ENCODE measurements at regions not wholly inside any gene's neighbourhood (a gene's known extent, or its start where the extent isn't known, plus 50 kb on each side); places are given as distances from the start of the nearest gene placed in this dataset.

- DNase-seq, result no peak
- no peaks in the 10 kb centered on the region for H3K9me3 ChIP-seq
- intact Hi-C loops (cut with DNase I), result no loop called here
- H3K27me3 ChIP-seq, result no peaks in the 10 kb centered on the region
- H3K27ac ChIP-seq, result no peak overlapping the region
- no peak overlapping the region for H3K4me3 ChIP-seq
- WGBS, 2 donors, result 80 to 86% methylated on average over 2 of the region's 2 CpGs
- H3K4me1 ChIP-seq, result no peaks in the 10 kb centered on the region
- H3K36me3 ChIP-seq, result no peaks in the 10 kb centered on the region
- TF ChIP-seq EP300 (IDR thresholded peaks at IDR 0.05), result no peak
- TF ChIP-seq CTCF (IDR thresholded peaks at IDR 0.05), result no peak
- no peak for TF ChIP-seq POLR2AphosphoS5 (IDR thresholded peaks at IDR 0.05)
- TF ChIP-seq POLR2A (IDR thresholded peaks at IDR 0.05), result no peak
Measured at GRCh38 chr14:85276979-85277228, 253.0 kb upstream of the FLRT2 start.

- intact Hi-C loops (cut with DNase I), result no loop called here
- Histone ChIP-seq H3K36me3 (no peaks in the 10 kb centered on the region), H3K27ac (no peak overlapping the region), H3K9me3 (no peaks in the 10 kb centered on the region), H3K4me1 (no peaks in the 10 kb centered on the region), H3K27me3 (no peaks in the 10 kb centered on the region), H3K4me3 (no peak overlapping the region)
- no peak for DNase-seq
- WGBS, 2 donors, result 97 to 98% methylated on average over 1 of the region's 1 CpG
- TF ChIP-seq POLR2A (IDR thresholded peaks at IDR 0.05), result no peak
Measured at GRCh38 chr14:85279407-85279806, 250.5 kb upstream of the FLRT2 start.

GRCh38 chr14:85280074-85280473 lies 249.9 kb upstream of the FLRT2 start:
- H3K27ac ChIP-seq, result no peak overlapping the region
- no peak overlapping the region for H3K4me3 ChIP-seq
- no peaks in the 10 kb centered on the region for H3K27me3 ChIP-seq
- WGBS, 2 donors, result 79 to 88% methylated on average over 2 of the region's 2 CpGs
- no peaks in the 10 kb centered on the region for H3K9me3 ChIP-seq
- DNase-seq, result no peak
- H3K4me1 ChIP-seq, result no peaks in the 10 kb centered on the region
- intact Hi-C loops (cut with DNase I), result no loop called here
- no peak for TF ChIP-seq EP300 (IDR thresholded peaks at IDR 0.05)
- TF ChIP-seq CTCF (IDR thresholded peaks at IDR 0.05), result no peak
- TF ChIP-seq POLR2A (IDR thresholded peaks at IDR 0.05), result no peak
- TF ChIP-seq POLR2AphosphoS5 (IDR thresholded peaks at IDR 0.05), result no peak
- H3K36me3 ChIP-seq, result no peaks in the 10 kb centered on the region

GRCh38 chr14:85281921-85282320 lies 248.0 kb upstream of the FLRT2 start:
- Histone ChIP-seq H3K27me3 (no peaks in the 10 kb centered on the region), H3K9me3 (no peaks in the 10 kb centered on the region), H3K4me1 (no peaks in the 10 kb centered on the region), H3K36me3 (no peaks in the 10 kb centered on the region), H3K4me3 (no peak overlapping the region), H3K27ac (no peak overlapping the region)
- WGBS, 2 donors, result 74 to 82% methylated on average over 3 of the region's 3 CpGs
- TF ChIP-seq EP300 (IDR thresholded peaks at IDR 0.05) (no peak), POLR2A (IDR thresholded peaks at IDR 0.05) (no peak), CTCF (IDR thresholded peaks at IDR 0.05) (no peak), POLR2AphosphoS5 (IDR thresholded peaks at IDR 0.05) (no peak)
- DNase-seq, result no peak
- intact Hi-C loops (cut with DNase I), result no loop called here

DNA sequence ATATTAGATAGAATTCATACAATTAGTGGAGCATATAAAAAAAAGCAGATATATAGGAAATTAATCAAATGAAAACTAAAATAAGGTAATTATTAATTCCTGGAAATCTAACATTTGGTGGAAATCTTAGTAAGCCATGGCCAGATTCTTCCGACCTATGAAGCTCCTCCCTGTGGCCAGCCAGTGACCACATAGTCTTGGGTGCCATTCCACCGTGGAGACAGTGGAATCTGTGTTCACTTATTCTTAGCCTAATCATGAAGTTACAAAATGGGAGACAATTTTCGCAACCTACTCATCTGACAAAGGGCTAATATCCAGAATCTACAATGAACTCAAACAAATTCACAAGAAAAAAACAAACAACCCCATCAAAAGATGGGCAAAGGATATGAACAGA lies 241.9 kb upstream of the FLRT2 start:
- Histone ChIP-seq H3K9me3 (no peaks in the 10 kb centered on the region), H3K36me3 (no peaks in the 10 kb centered on the region), H3K4me3 (no peak overlapping the region), H3K4me1 (no peaks in the 10 kb centered on the region), H3K27me3 (no peaks in the 10 kb centered on the region), H3K27ac (no peak overlapping the region)
- TF ChIP-seq POLR2AphosphoS5 (IDR thresholded peaks at IDR 0.05) (no peak), CTCF (IDR thresholded peaks at IDR 0.05) (no peak), POLR2A (IDR thresholded peaks at IDR 0.05) (no peak), EP300 (IDR thresholded peaks at IDR 0.05) (no peak)
- DNase-seq, result no peak
- WGBS, 2 donors, result 93 to 96% methylated on average over 3 of the region's 3 CpGs
- intact Hi-C loops (cut with DNase I), result no loop called here

Data from sigmoid colon (tissue), 6 donors.